HG03045 (cell line): ENCODE measurements at regions not wholly inside any gene's neighbourhood (a gene's known extent, or its start where the extent isn't known, plus 50 kb on each side); places are given as distances from the start of the nearest gene placed in this dataset.

Experiments
- ATAC-seq: cut with Tn5 transposase; IDR thresholded peaks from one replicate; pipeline ENCODE4 v1.9.1; 2021; ENCODE audit warnings: mild to moderate bottlenecking, moderate library complexity; ENCODE audit not compliant: unreplicated experiment

- ATAC-seq = no peak
These were observed 94.9 kb upstream of the PLPPR1 start for GRCh38 chr9:100933656-100934055.

DNA sequence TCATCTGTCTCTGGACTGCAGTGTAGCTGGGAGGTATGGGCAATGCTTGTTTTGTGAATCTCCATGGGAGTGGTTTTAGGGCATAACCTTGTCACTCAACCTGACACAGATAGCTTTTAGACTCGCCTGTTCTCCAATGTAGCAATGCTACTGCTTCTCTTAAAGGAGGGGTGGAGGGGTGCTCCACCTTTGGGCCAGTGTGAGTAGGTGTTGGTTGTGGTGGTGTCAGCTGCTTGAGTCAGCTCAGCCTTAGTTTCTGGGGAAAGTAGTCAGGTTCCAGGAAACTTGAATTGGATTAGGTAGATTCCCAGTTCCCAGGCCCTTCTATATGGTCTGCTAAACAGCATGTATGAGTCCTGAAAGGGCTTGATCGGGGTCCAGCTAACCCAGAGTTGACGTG is 91.1 kb upstream of the PLPPR1 start:
- no peak for ATAC-seq

- no peak for ATAC-seq
These were observed 90.0 kb upstream of the PLPPR1 start for GRCh38 chr9:100938507-100938906.

GRCh38 chr9:100939636-100940035 is 88.9 kb upstream of the PLPPR1 start:
- no peak for ATAC-seq

DNA sequence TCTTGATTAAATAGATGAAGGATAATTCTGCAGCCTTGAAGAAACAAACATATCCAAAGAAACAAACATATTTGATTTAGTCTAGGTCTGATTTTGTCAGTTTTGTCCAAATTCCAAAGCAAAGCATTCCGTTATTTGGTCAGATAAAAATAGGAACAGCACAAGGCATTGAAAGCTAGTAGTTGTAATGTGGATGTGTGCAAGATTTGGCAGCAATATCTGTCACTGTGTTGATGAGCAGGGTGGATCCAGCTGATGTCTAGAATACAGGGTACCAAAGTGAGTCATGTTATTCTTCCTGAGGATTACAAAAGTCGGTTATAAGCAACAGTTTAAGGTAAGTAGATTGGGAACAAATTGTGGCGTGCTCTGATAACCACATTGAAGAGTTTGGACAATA is 69.3 kb upstream of the PLPPR1 start:
- ATAC-seq = no peak
